Hippocampal formation (tissue), 2 donors: ENCODE measurements at regions not wholly inside any gene's neighbourhood (a gene's known extent, or its start where the extent isn't known, plus 50 kb on each side); places are given as distances from the start of the nearest gene placed in this dataset.
"Not testable (repeated sequence)": the region's sequence is repeated elsewhere in the genome, so short reads cannot be mapped to it uniquely, and the experiment has no call there.

Source experiments
- DNase-seq, 2 donors: peaks; one replicate each; lab custom pipeline; 2025; lab: John Stamatoyannopoulos, UW

DNA sequence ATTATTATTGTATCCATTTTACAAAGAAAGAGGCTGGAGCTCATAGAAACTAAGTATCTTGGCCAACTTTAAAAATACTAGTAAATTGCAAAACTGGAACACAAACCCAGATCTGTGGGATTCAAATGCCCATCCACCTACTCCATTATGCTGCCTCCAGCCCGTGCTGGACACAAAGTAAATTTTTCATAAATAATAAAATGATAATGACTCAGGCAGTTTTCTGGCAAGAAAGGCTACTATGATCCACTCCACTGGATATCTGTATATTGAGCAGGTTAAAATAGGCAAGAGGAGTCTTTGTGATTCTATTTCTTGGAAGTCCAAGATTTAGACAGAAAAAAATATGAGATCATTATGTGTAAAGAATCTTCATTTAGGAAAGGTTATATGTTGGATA lies 138.3 kb upstream of the DUSP10 start:
- DNase-seq: no peak

DNA sequence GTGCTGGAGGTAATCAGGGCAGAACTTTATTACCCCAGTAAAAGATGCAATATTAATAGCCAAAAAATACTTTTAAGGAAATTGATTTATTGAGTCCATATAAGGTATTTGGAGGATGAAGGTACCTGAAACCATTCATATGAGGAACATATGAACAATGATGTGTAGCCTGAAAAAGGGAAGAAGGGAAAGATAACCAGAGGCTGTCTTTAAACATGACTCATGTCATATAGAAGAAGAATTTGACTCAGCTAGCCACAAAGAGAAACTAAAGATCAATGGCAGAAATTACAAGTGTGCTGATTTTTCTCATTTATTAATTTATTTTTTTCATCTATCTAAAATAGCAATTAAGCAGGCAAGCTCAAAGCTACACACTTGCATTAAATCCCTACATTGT lies 136.2 kb upstream of the DUSP10 start:
- DNase-seq: no peak

DNA sequence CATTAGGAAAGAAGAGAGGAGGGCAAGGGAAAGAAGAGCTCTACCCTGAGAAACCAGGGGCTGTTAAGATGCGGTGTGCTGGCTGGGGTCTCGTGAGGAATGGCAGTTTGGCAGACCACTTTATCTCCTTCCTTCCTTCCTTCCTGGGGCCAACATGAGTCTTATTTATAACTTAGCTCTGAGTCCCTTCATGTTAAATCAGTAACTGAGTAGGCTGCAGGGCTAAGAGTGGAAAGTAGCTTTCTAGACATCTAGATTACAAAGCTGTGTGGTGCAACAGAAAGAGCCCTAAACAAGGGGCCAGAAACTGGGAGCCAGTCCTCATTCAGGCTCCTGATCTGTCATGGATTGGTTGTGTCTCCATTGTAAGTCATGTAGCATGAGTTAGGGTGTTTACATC lies 135.4 kb upstream of the DUSP10 start:
- DNase-seq: no peak

DNA sequence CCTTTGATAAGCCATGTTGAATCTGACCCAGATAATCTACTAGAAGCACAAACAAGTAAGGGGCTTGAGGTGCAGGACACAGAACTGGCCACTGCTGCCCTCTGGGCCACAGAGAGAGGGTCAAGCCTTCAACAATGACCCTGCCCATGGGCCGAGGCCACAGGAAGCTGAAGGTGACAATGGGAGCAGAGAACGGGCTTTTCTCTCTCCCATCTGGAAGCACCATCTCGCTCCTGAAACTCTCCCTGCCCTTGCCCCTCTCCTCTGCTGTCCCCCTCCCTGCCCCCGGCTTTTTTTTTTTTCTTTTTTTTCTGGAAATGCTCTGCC lies 133.1 kb upstream of the DUSP10 start:
- no peak for DNase-seq

DNA sequence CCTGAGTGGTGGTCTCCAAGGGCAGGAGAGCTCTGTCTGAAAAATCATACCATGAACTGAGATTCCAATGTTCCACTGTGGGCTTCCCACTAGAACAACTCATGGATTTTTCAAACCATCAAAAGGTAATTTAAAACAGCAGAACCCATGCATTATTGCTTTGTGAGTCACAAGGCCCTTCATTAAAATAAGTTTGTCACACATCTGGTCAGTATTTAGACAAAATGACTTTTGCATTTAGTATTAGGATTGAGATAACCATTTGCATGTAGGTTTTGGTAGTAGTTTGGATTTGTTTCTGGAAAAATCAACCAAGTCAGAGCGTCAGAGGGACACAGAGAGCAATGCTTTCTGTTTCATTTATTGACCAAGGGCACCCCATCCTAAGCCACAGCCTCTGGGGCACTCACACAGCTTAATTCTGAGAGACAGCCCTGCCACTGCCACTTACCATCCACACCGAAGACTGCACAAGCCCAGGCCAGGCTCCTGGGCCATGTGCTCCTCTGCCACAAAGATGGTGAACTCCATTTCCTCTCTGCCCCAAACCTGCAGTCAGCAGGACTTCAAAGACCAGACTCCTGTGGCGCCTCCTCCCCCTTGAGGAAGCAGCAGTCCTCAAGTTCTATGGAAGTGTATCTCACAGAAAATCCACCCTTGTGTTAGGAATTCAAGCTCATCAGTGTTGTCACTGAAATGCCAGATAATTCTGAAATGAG lies 132.6 kb upstream of the DUSP10 start:
- DNase-seq: no peak

DNA sequence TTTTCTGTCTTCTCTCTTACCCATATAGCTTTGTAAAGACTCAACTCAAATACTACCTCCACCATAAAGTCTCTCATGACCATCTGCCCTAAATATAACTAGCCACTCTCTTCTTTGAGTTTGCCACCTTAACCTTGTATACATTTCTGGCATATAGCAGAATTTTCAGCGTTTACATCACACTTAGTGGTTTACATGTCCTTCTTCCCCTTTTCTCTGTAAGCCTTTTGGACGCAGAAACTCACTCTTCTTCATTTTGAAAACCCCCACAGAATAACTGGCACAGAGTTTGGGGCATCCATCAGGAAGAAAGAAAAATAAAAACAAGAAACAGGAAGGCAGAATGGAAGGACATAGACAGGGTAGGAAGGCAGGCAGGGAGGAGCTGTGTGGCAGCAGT lies 131.8 kb upstream of the DUSP10 start:
- DNase-seq: no peak

DNA sequence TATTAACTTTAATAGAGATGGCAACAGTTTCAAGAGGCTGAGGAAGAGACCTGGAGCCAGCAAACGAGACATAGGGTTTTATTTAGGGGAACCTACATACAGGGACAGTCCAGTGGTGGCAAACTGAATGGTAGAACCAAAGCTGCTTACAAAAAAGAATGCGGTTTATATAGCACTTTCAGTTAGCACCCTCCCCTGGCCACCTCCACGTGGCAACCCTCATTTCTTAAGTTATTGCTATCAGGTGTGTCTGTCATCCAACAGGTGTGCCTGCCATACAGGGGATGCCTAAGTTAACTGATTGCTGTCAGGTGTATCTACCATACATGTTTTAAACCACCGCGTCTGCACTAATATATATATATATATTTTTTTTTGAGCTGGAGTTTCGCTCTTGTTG lies 129.2 kb upstream of the DUSP10 start:
- DNase-seq: no peak

DNA sequence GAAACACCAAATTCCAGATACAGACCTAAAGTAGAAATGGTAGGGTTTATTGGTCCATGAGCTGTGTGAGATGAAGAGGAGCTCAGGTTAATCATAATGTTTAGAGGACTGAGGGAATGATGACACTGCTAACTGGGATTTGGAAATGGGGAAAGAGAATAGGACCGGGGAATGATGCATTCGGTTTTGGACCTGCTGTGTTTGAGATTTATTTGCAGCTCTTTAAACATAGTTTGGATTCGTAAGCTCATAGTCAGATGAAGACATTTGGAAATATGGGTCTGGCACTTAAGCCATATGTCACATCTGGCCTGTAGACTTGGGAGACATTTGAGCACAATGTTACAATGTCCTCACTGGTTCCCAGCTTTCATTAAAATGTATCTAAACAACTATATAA lies 127.9 kb upstream of the DUSP10 start:
- DNase-seq: no peak

DNA sequence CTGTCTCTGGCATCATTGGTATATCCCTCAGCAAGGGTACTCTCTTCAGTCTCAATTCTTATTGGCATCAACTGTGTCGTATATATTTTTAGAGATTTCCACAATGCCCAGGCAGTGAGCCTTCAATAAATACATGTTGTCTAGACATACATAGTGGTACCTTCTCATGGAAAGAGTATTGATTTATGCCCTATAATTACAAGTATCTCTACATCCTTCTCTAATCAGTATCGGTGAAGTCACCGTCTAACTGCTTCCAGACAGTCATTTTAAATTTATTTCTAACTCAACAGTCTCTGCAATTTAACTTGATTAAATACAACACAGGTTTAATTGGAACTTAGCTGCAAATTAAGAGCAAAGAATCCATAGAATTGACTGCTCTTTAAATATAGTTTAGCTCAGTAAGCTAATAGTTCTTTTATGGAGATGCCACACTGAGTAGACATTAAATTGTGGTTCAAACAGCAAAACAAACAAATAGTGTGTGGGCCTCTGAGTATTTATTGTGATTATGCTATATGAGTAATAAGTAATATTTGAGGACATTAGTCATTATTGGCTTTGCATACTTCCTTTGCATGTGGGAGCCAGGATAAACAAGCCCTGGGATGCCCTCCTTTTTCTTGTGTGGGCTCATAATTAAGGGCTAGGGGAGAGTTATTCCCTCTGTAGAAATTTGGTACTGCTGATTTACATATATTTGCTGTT lies 126.9 kb upstream of the DUSP10 start:
- DNase-seq: no peak

DNA sequence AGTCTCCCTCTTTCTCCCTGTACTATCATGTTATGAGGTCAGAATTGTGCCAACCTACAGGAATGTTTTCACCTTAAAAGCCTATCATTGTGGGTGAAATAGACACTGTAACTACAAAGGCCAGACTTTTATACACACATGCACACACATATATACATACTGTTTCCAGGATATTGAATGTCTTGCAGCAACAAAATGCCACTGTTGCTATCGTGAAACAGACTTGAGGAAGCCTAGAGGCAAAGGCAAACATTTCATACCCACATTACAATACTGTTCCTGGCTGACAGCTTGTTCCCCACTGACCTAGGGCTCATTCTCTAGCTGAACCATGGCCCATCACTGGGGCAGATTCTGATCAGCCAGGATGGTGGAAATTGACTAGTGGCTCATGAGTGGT lies 125.1 kb upstream of the DUSP10 start:
- DNase-seq: no peak

DNA sequence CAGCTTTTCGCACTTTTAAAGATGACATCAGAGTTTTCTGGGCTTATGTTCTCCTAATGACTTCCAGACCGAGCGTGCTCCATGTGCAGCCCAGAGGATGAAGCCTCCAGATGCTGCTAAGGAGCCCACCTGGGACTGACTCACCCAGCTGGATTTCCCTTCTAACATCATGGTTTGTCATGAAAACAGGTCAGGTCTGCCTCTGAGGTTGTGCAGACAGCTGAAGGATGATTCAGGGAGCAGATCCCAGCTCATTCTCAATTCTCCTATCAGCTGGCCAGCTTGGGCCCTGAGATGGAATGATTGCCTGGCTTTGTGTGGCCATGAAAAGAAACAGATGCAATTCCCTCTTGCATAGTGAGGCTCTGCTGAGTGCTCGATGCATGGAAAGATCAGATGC lies 123.9 kb upstream of the DUSP10 start:
- no peak for DNase-seq

DNA sequence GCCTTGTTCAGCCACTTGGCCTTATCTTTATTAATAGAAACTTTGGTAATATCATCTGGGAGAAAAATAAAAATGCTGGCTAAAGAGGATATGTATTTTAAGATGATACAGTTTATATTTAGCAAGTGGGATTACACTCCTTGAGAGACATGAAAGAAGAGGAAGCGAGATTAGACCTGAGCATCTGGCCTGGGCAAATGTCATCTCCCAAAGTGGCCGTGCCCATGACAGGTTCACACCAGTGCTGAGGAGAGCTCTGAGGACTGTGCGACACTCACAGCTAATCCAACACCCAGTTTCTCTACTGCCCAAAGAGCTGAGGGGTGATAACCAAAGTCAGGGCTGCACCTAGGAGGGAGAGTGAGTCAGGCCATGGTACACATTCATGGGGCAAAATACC lies 121.7 kb upstream of the DUSP10 start:
- no peak for DNase-seq

DNA sequence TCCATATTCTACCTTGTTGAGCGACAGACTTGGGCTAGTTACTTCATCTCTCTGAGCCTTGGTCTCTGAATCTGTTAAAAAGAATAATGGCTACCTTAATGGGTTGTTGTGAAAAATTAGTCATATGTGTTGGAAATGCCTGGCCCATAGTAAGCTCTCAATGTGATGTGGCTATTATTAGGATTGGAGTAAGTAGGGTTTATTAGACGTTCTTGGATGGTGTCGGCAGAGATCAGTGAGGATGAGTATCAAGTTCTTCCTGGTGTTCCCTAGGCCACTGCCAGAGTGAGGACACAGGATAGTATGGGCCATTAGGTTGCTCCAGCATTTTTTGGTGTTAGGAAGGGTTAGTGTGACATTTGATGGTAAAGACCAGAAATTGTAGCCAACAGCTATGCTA lies 121.1 kb upstream of the DUSP10 start:
- DNase-seq: no peak

DNA sequence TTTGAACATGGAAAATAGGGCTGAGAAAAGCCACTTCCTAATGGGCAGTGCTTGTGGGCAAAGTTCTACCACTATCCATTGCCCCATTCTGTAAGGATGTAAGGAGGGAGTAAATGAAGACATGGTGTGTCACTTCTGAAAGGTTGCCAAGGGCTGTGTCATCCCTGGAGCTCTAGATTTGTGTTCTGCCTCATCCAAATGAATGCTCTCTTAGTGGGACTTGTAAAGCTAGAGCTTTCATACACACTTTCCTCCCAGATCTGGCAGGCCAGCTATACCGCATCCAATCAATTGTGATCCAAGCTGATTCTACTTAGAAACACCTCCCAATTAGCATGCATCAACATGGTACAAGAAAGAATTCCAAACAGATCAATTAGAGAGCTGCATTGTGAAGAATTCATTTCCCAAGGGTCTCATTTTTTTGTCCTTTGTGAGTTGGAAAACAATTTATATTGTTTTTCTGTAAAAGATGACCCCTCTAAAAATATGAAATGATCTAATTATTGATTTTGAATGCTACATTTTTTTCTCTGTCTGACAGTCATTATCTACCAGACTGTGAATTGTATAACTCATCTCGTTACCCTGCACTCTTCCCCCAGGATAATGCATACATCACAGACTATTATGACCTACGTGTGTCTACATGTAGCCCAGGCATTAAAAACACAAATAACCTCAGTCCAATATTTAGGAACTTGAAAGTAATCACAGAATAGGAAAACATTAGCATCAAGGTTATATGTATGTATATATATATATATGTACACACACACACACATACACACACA lies 117.1 kb upstream of the DUSP10 start:
- no peak for DNase-seq

DNA sequence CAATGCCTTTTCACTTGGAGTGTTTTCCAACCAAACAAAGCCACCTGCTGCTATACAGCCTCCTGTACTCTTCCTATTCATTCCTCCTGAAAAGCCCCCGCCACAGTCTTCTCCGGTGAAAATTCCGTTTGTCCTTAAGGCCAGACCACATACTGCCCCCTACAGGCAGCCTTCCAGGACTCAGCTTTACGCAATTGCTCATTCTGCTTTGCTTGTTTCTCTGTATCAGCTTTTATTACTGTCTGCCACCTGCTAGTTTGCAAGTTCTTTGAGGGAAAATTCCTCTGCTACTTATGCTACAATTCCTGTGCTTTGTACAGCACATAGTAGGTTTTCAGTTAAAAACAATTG lies 115.2 kb upstream of the DUSP10 start:
- not testable (repeated sequence) for DNase-seq

DNA sequence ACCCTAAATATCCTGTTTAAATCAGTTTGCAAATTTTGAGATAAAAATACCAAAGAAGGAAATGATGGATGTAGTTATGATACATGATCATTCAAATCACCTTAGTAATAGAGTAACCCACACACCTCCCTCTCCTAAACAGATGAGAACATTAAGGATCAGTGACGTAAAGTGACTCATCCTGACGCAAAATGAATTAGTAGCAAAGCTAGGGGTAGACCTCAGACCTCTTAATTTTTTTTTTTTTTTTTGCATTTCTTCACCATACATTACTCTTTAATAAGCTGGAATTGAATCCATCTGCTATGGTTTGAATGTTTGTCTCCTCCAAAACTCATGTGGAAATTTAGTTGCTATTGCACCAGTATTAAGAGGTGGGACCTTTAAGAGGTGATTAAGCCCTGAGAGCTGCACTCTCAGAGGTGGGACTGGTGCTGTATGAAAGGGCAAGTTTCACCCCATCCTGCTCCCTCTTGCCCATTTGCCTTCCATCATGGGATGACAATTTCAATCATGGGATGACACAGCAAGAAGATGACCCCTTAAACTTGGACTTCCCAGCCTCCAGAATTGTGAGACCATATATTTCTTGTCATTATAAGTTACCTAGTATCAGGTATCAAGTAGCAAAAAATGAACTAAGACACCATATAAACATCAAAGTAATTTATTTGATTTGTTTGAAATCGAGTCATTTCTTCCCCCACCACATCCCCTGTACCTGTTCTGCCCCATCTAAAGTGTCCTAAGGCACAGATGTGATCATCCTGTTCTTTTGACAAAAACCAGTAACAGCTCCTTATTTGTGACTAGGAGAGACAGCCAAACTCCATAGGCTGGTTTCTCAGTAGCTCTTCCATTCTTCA lies 114.6 kb upstream of the DUSP10 start:
- no peak for DNase-seq

DNA sequence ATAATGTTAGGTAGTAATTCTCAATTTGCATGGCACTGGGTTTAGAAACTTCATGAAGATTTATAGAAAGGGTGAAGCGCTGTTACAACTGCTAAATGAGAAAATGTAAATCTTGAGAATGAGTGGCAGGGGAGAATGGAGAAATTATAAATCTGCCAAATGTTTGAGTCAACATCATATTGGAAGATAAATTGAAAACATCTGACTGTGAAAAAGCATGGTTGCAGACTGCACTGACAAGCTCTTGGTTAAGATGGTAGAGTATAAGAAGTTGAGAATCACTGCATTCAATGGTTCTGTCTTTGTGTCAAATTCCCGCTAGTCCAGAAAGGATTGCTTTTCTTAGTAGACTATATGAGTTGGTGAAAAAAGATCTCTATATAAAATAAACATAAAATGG lies 113.3 kb upstream of the DUSP10 start:
- DNase-seq: no peak

DNA sequence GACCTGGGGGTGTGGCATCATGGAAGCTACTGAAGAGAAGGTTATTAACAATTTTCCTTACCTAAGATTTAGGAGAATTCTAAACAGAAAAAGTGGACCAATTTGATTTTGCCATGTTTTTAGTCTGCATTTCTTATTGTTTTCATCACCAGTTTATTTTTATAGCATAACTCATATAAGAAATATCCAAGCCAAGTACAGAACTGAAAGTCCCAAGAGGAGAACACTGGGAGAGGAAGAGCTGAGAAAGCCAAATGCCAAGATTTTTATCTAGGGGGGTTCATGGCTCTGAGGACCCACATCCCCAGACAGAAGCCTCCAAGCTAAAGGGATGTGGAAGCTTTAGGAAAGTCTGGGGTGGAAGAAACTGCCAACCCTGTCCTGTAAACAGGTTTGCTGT lies 109.4 kb upstream of the DUSP10 start:
- no peak for DNase-seq

DNA sequence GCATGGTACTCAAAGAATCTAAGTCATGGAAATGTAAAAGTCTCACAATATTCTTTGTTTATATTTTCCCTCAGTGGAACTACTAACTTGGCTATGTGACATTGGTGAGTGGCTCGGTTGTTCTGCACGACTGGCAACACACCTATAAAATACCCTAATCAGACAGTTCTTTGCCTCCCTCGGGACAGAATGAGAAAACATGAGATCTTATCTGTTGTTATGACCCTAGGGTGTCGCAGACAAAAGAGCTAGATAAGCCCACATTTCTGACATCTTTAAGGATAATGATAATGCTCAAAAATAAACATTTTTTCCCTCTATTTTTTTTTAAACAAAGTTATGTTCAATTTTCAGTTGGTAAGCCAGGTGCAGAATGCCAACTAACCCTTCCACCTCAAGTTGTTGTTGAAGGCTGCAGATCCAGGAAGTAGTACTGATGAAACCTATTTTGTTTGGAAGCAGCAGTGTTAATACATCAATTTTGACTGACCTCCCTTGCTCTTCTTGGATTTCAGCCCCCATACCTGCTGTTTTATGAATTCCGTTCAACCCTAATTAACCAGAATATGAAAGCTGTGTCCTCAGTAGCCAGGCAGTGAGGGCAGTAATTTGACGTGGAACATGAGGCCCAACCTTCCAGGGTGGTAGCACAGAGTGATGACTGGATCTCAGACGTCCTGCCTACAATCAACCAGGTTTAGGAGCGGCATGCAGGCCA lies 108.7 kb upstream of the DUSP10 start:
- no peak for DNase-seq

DNA sequence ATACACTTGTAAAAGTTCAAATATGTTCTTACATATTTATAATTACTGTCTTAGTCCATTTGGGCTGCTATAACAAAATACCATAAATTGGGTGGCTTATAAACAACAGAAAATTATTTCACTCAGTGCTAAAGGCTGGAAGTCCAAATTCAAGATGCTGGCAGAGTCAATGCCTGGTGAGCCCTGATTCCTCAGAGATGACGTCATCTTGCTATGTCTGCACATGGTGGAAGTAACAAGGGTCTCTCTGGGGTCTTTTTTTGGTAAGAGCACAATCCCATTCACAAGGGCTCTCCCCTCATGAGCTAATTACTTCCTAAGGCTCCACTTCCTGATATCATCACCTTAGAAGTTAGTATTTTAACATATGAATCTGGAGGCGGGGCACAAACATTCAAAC lies 108.0 kb upstream of the DUSP10 start:
- DNase-seq: no peak

DNA sequence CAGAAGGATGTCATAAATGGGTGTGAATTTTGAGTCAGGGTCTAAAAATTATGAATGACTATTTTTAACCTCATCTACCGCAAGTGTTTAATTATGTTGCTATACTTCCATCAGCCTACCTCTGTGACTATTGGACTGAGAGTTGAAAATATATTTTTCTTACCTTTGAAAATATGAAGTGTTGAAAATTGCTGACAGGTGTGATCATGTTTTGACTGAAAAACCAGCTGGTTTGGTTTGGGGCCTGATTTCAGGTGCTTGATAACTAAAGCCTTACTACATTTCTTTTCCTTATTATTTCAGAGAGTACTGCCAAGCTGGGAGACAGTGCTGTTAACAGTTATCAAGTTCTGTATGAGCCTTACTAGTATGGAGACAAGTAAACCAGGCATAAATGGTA lies 107.2 kb upstream of the DUSP10 start:
- no peak for DNase-seq

DNA sequence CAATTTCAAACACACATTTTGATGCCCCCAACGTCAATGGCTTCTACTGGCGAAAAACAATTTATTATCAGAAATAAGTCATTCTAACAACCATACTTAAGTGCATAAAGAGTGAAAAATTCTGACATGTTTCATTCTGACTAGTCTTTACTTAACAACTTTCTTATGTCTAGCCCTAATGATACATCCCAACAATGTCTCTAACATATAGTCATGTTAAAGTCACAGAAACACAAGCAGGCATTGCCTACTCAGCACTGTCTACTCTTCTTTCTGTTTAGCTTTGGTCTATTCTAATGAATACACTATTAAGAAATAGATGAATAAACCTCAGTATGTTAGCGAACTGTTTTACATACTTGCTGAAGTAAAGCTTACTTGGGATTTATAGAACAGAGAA lies 105.8 kb upstream of the DUSP10 start:
- DNase-seq: no peak
